Hepatocyte (in vitro differentiated cells): ENCODE measurements at regions not wholly inside any gene's neighbourhood (a gene's known extent, or its start where the extent isn't known, plus 50 kb on each side); places are given as distances from the start of the nearest gene placed in this dataset.

Experiments
- DNase-seq: peaks from one replicate; pipeline ENCODE4 v3.0.0-alpha.2; 2016; ENCODE audit warnings: low spot score
- H2AFZ ChIP-seq: fragments of 200-600 bp; sonication (generic); 2 replicates; pipeline ENCODE4 v1.6.0; 2016; ENCODE audit warnings: antibody characterized with exemption, mild to moderate bottlenecking
- H3K27ac ChIP-seq: fragments of 200-600 bp; sonication (generic); 2 replicates; pipeline ENCODE4 v1.5.1; 2016; ENCODE audit warnings: mild to moderate bottlenecking
- H3K27me3 ChIP-seq: fragments of 200-600 bp; sonication (generic); 2 replicates; pipeline ENCODE4 v1.6.1; 2016
- H3K36me3 ChIP-seq: fragments of 200-600 bp; sonication (generic); replicated peaks from 2 replicates; pipeline ENCODE4 v1.5.1; 2016; ENCODE audit warnings: low read depth; ENCODE audit not compliant: insufficient read depth
- H3K4me1 ChIP-seq: fragments of 200-600 bp; sonication (generic); 2 replicates; pipeline ENCODE4 v1.5.1; 2016; ENCODE audit warnings: mild to moderate bottlenecking, moderate library complexity; ENCODE audit not compliant: insufficient read depth
- H3K4me2 ChIP-seq: fragments of 200-600 bp; sonication (generic); 2 replicates; pipeline ENCODE4 v1.6.0; 2016
- H3K4me3 ChIP-seq: fragments of 200-600 bp; sonication (generic); 2 replicates; pipeline ENCODE4 v1.5.1; 2016; ENCODE audit warnings: mild to moderate bottlenecking
- H3K79me2 ChIP-seq: fragments of 200-600 bp; sonication (generic); 2 replicates; pipeline ENCODE4 v1.6.0; 2017; ENCODE audit warnings: mild to moderate bottlenecking
- H3K9me2 ChIP-seq: fragments of 200-600 bp; sonication (generic); replicated peaks from 2 replicates; pipeline ENCODE4 v1.6.0; 2017; ENCODE audit warnings: mild to moderate bottlenecking; ENCODE audit not compliant: insufficient read depth
- H3K9me3 ChIP-seq: fragments of 200-600 bp; sonication (generic); 2 replicates; pipeline ENCODE4 v1.5.1; 2016; ENCODE audit warnings: low read depth, mild to moderate bottlenecking
- H4K20me1 ChIP-seq: fragments of 200-600 bp; sonication (generic); 2 replicates; pipeline ENCODE4 v1.6.0; 2016; ENCODE audit warnings: mild to moderate bottlenecking; ENCODE audit not compliant: insufficient read depth, poor library complexity, severe bottlenecking
- EZH2 ChIP-seq: fragments of 200-600 bp; sonication (generic); IDR thresholded peaks from 2 replicates; pipeline ENCODE4 v1.6.1; 2016; ENCODE audit warnings: antibody characterized with exemption, mild to moderate bottlenecking, borderline replicate concordance
- EZH2phosphoT487 ChIP-seq: fragments of 200-600 bp; sonication (generic); IDR thresholded peaks from one replicate; pipeline ENCODE4 v1.6.1; 2018; ENCODE audit warnings: antibody characterized with exemption, mild to moderate bottlenecking, low read depth, moderate library complexity; ENCODE audit not compliant: unreplicated experiment, severe bottlenecking
- WGBS: methylation state at CpG from one replicate; pipeline ENCODE4 v1.1.6; 2016; ENCODE audit warnings: low lambda C conversion rate; ENCODE audit errors: missing lambda C conversion rate; 5-methylcytosine and 5-hydroxymethylcytosine counted together
- TF ChIP-seq, protein P1 (sequence below): fragments of 200-600 bp; sonication (generic); IDR thresholded peaks from 2 replicates; pipeline ENCODE4 v1.5.1; 2016; ENCODE audit warnings: antibody characterized with exemption, mild to moderate bottlenecking; ENCODE audit not compliant: poor library complexity

DNA sequence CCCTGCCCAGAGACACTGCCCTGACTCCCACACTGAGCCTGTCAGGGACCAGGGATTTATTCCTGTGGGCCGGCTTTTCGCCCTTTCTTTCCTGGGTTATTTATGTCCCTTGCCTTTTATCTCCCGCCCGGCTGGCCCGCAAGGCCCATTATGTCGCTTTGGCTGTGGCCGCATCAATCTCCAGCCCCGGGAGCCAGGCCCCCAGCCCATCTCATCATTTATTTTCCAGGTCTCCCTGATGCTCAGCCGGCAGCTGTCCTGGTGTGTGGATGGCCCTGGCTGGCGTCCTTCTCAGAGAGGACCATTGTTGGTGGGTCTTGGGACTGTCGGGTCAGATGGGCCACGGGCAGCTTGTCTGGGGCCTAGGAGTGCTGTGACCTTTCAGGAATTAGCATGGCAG, 82.3 kb downstream of the FAM241B start:
- no peaks in the 10 kb centered on the region for H3K27me3 ChIP-seq
- TF ChIP-seq EZH2phosphoT487, result no peak
- TF ChIP-seq EZH2, result no peak
- TF ChIP-seq, protein P1, sequence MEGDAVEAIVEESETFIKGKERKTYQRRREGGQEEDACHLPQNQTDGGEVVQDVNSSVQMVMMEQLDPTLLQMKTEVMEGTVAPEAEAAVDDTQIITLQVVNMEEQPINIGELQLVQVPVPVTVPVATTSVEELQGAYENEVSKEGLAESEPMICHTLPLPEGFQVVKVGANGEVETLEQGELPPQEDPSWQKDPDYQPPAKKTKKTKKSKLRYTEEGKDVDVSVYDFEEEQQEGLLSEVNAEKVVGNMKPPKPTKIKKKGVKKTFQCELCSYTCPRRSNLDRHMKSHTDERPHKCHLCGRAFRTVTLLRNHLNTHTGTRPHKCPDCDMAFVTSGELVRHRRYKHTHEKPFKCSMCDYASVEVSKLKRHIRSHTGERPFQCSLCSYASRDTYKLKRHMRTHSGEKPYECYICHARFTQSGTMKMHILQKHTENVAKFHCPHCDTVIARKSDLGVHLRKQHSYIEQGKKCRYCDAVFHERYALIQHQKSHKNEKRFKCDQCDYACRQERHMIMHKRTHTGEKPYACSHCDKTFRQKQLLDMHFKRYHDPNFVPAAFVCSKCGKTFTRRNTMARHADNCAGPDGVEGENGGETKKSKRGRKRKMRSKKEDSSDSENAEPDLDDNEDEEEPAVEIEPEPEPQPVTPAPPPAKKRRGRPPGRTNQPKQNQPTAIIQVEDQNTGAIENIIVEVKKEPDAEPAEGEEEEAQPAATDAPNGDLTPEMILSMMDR, result no peak
- H3K4me3 ChIP-seq, result no peak overlapping the region
- 79% methylated on average over 12 of the region's 12 CpGs for WGBS
- H3K79me2 ChIP-seq, result no peaks in the 10 kb centered on the region
- H3K9me3 ChIP-seq, result no peaks in the 10 kb centered on the region
- H2AFZ ChIP-seq, result no peak overlapping the region
- H3K4me2 ChIP-seq, result no peak overlapping the region
- DNase-seq, result no peak
- H3K36me3 ChIP-seq, result no peaks in the 10 kb centered on the region
- no peaks in the 10 kb centered on the region for H3K4me1 ChIP-seq
- no peak overlapping the region for H3K27ac ChIP-seq
- H4K20me1 ChIP-seq, result no peaks in the 10 kb centered on the region
- H3K9me2 ChIP-seq, result no peaks in the 10 kb centered on the region

DNA sequence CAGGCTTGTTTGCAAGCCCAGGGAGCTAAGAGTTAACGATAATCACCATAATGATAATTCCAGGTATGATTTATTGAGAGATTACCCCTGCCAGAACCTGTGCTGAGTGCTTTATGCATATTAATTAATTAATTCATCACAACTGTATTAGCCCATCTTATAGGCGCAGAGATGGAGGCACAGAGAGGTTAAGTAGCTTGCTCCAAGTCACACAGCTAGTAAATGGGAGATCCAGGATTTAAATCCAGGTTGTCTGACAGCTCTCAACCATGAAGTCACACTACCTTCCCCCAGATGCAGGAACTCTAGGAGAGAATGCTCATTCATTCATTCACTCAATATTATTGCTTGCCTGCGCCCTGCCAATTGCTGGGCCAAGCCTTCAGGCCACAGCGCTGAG, 84.5 kb downstream of the FAM241B start:
- Histone ChIP-seq H3K4me1 (no peaks in the 10 kb centered on the region), H3K4me3 (no peak overlapping the region), H3K9me3 (no peaks in the 10 kb centered on the region), H3K4me2 (no peak overlapping the region), H3K9me2 (no peaks in the 10 kb centered on the region), H3K27me3 (no peaks in the 10 kb centered on the region), H2AFZ (no peak overlapping the region), H3K27ac (no peak overlapping the region), H4K20me1 (no peaks in the 10 kb centered on the region), H3K36me3 (no peaks in the 10 kb centered on the region), H3K79me2 (no peaks in the 10 kb centered on the region)
- TF ChIP-seq EZH2phosphoT487 (no peak), EZH2 (no peak)
- TF ChIP-seq, protein P1, result no peak
- WGBS, result 86% methylated on average over 4 of the region's 4 CpGs
- DNase-seq, result no peak

DNA sequence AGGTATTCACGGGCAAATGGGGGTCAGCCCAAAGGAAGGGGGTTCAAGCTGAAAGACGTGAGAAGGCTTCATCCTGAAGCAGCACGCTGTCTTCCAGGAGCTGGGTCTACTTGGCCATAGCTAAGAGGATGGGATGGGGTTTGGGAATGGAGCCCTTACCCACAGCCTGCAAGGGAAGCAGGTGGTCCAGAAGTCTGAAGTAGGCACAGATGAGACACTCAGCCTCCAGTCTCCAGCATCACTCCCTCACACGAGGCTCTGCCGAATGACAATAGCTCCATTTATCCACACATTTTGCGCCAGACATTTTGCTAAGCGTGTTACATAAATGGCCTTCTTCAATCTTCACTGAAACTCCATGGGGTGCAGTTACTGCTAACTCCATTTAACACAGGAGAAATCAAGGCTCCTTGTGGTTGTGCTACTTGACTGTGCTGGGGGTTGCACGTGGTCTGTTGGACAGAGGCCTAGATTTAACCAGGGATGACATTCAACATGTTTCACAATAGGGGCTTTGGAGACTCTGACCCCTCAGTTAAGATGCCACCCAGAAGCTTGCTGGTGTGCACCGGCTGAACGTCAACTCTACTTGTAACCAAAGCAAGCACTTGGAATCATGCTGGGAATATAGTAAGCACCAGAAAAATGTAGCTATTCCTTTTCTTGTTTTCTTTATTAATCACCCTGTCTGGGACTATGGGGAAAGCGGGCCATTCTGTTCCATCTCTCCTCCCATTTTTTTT, 85.3 kb downstream of the FAM241B start:
- Histone ChIP-seq H3K9me3 (no peaks in the 10 kb centered on the region), H3K27me3 (no peaks in the 10 kb centered on the region), H3K36me3 (no peaks in the 10 kb centered on the region), H2AFZ (no peak overlapping the region), H3K79me2 (no peaks in the 10 kb centered on the region), H3K4me1 (no peaks in the 10 kb centered on the region), H4K20me1 (no peaks in the 10 kb centered on the region), H3K4me3 (no peak overlapping the region), H3K9me2 (no peaks in the 10 kb centered on the region), H3K27ac (no peak overlapping the region), H3K4me2 (no peak overlapping the region)
- DNase-seq, result no peak
- WGBS, result 80% methylated on average over 11 of the region's 11 CpGs
- TF ChIP-seq EZH2 (no peak), EZH2phosphoT487 (no peak)
- TF ChIP-seq, protein P1, result no peak
